ENCODE measurements at regions not wholly inside any gene's neighbourhood (a gene's known extent, or its start where the extent isn't known, plus 50 kb on each side); places are given as distances from the start of the nearest gene placed in this dataset.

GRCh38 chr11:129324533-129325175, 51.0 kb upstream of the BARX2 start:
- no peak for DNase-seq

GRCh38 chr11:129323896-129324502, 51.6 kb upstream of the BARX2 start:
- DNase-seq = peak; percentile 65 to 75

- DNase-seq = no peak
Observed at GRCh38 chr11:129322941-129323340, 52.7 kb upstream of the BARX2 start.

- no peak for DNase-seq
Observed at GRCh38 chr11:129321076-129321475, 54.6 kb upstream of the BARX2 start.

GRCh38 chr11:129320494-129320893, 55.2 kb upstream of the BARX2 start:
- no peak for DNase-seq

GRCh38 chr11:129319751-129320150, 55.9 kb upstream of the BARX2 start:
- no peak for DNase-seq

GRCh38 chr11:129319201-129319600, 56.4 kb upstream of the BARX2 start:
- no peak for DNase-seq

- DNase-seq = no peak
Observed at GRCh38 chr11:129317571-129317970, 58.1 kb upstream of the BARX2 start.

GRCh38 chr11:129316781-129317180, 58.9 kb upstream of the BARX2 start:
- no peak for DNase-seq

- DNase-seq = no peak
Observed at GRCh38 chr11:129315781-129316579, 59.7 kb upstream of the BARX2 start.

- no peak for DNase-seq
Observed at GRCh38 chr11:129314371-129314770, 61.3 kb upstream of the BARX2 start.

- DNase-seq = no peak
Observed at GRCh38 chr11:129313541-129314297, 61.9 kb upstream of the BARX2 start.

- DNase-seq = no peak
Observed at GRCh38 chr11:129312730-129313503, 62.7 kb upstream of the BARX2 start.

- no peak for DNase-seq
Observed at GRCh38 chr11:129308241-129308865, 67.3 kb upstream of the BARX2 start.

GRCh38 chr11:129307162-129307561, 68.5 kb upstream of the BARX2 start:
- DNase-seq = no peak

GRCh38 chr11:129302386-129303101, 73.1 kb upstream of the BARX2 start:
- DNase-seq = no peak

GRCh38 chr11:129300099-129300498, 75.5 kb upstream of the BARX2 start:
- DNase-seq = no peak

GRCh38 chr11:129298988-129299387, 76.7 kb upstream of the BARX2 start:
- DNase-seq = no peak

- no peak for DNase-seq
Observed at GRCh38 chr11:129295746-129296145, 79.9 kb upstream of the BARX2 start.

- no peak for DNase-seq
Observed at GRCh38 chr11:129292771-129293170, 82.9 kb upstream of the BARX2 start.
